CD4-positive, CD25-positive, alpha-beta regulatory T cell (primary cell): ENCODE measurements at regions not wholly inside any gene's neighbourhood (a gene's known extent, or its start where the extent isn't known, plus 50 kb on each side); places are given as distances from the start of the nearest gene placed in this dataset.

ENCODE experiments used
- ATAC-seq, 2 donors: fragments of 150-1000 bp; cut with Tn5 transposase; one replicate each; pipeline ENCODE4 v1.10.0; 2021; ENCODE audit warnings: low read depth in 2 of 2, moderate number of reproducible peaks in 2 of 2, moderate library complexity in 1 of 2
- DNase-seq, 3 donors: peaks; one replicate each; pipeline versions ENCODE4 v3.0.0 to v3.0.0-alpha.2; 2012 to 2022; ENCODE audit warnings: mixed read lengths in 1 of 3
- H3K27ac ChIP-seq: one replicate; pipeline ENCODE4 v1.7.0; 2013; ENCODE audit warnings: mild to moderate bottlenecking, low read length; ENCODE audit not compliant: insufficient read depth, poor library complexity, severe bottlenecking
- H3K27me3 ChIP-seq: one replicate; pipeline ENCODE4 v1.7.0; 2013; ENCODE audit warnings: low read length; ENCODE audit not compliant: control insufficient read depth, insufficient read depth
- H3K36me3 ChIP-seq: one replicate; pipeline ENCODE4 v1.7.0; 2013; ENCODE audit warnings: mild to moderate bottlenecking, low read length, moderate library complexity; ENCODE audit not compliant: control insufficient read depth, insufficient read depth
- H3K4me1 ChIP-seq: 2 replicates; pipeline ENCODE4 v1.7.0; 2013; ENCODE audit warnings: mild to moderate bottlenecking, low read length; ENCODE audit not compliant: insufficient read depth, control insufficient read depth, poor library complexity, severe bottlenecking
- H3K4me3 ChIP-seq: one replicate; pipeline ENCODE4 v1.7.0; 2013; ENCODE audit warnings: low read depth, mild to moderate bottlenecking, low read length, moderate library complexity
- H3K9me3 ChIP-seq, 2 experiments: 1 replicate in 1 of 2; 2 replicates in 1 of 2; pipeline ENCODE4 v1.7.0; 2013; ENCODE audit warnings: low read length in 2 of 2, mild to moderate bottlenecking in 1 of 2, moderate library complexity in 1 of 2; ENCODE audit not compliant: control insufficient read depth in 2 of 2
- H3K27ac Mint-ChIP-seq, 3 donors: one replicate each; pipeline ENCODE4 v1.8.0; 2020 to 2022; ENCODE audit warnings: mild to moderate bottlenecking in 3 of 3, mixed read lengths in 3 of 3, moderate library complexity in 2 of 3
- H3K27me3 Mint-ChIP-seq: one replicate; pipeline ENCODE4 v1.8.0; 2022; ENCODE audit warnings: mild to moderate bottlenecking, mixed read lengths
- H3K36me3 Mint-ChIP-seq: one replicate; pipeline ENCODE4 v1.8.0; 2020; ENCODE audit warnings: mixed read lengths
- H3K4me1 Mint-ChIP-seq, 4 donors: one replicate each; pipeline ENCODE4 v1.8.0; 2020 to 2022; ENCODE audit warnings: mixed read lengths in 4 of 4, mild to moderate bottlenecking in 1 of 4
- H3K4me3 Mint-ChIP-seq, 4 donors: one replicate each; pipeline ENCODE4 v1.8.0; 2020 to 2022; ENCODE audit warnings: mild to moderate bottlenecking in 4 of 4, mixed read lengths in 4 of 4, moderate library complexity in 3 of 4
- H3K9me3 Mint-ChIP-seq, 7 donors: one replicate each; pipeline ENCODE4 v1.8.0; 2020 to 2022; ENCODE audit warnings: mixed read lengths in 7 of 7, mild to moderate bottlenecking in 3 of 7, moderate library complexity in 2 of 7

GRCh38 chr3:144523396-144523795 is 551.8 kb downstream of the DIPK2A start:
- Mint-ChIP-seq H3K4me3 (no peak overlapping the region), H3K9me3 (peaks cover 0 to 2% (median 0%) of the 10 kb centered on the region in 7 donors), H3K27ac (no peak overlapping the region), H3K36me3 (no peaks in the 10 kb centered on the region), H3K27me3 (no peaks in the 10 kb centered on the region), H3K4me1 (no peaks in the 10 kb centered on the region)
- no peaks in the 10 kb centered on the region for H3K9me3 ChIP-seq
- H3K4me1 ChIP-seq: no peaks in the 10 kb centered on the region
- DNase-seq: no peak
- H3K36me3 ChIP-seq: no peaks in the 10 kb centered on the region
- no peak overlapping the region for H3K27ac ChIP-seq
- no peak for ATAC-seq
- no peaks in the 10 kb centered on the region for H3K27me3 ChIP-seq
- no peak overlapping the region for H3K4me3 ChIP-seq

- no peak overlapping the region for H3K4me3 ChIP-seq
- Mint-ChIP-seq H3K27me3 (no peaks in the 10 kb centered on the region), H3K4me3 (no peak overlapping the region), H3K27ac (no peak overlapping the region), H3K36me3 (no peaks in the 10 kb centered on the region), H3K4me1 (no peaks in the 10 kb centered on the region), H3K9me3 (peaks cover 0 to 2% (median 0%) of the 10 kb centered on the region in 7 donors)
- H3K4me1 ChIP-seq: no peaks in the 10 kb centered on the region
- DNase-seq (no peak), ATAC-seq (no peak)
- no peaks in the 10 kb centered on the region for H3K9me3 ChIP-seq
- H3K27me3 ChIP-seq: no peaks in the 10 kb centered on the region
- H3K27ac ChIP-seq: no peak overlapping the region
- no peaks in the 10 kb centered on the region for H3K36me3 ChIP-seq
These were observed 552.9 kb downstream of the DIPK2A start for GRCh38 chr3:144524531-144524930.

DNA sequence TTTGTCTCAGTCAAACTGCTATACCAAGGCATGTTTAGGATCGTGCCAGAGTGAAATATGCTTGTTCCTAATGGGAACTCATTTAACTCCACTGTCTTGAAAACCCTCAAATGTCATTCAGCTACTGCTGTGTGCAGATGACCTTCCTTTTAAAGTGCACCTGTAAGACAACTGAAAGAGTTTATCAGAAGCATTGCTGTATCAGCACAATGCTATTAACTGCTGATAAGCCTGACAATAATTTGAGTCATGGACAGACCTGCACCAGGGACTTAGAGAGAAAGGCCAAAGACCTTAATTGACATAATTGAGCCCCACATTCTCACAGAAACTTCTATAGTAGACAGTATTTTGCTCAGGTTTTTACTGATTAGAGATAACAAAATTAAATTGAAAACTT is 557.9 kb downstream of the DIPK2A start:
- no peaks in the 10 kb centered on the region for H3K27me3 ChIP-seq
- no peaks in the 10 kb centered on the region for H3K27me3 Mint-ChIP-seq
- DNase-seq: no peak
- H3K9me3 ChIP-seq: no peaks in the 10 kb centered on the region
- H3K36me3 Mint-ChIP-seq: no peaks in the 10 kb centered on the region
- no peak overlapping the region for H3K4me3 Mint-ChIP-seq
- ATAC-seq: no peak
- H3K4me3 ChIP-seq: no peak overlapping the region
- H3K4me1 Mint-ChIP-seq: no peaks in the 10 kb centered on the region
- H3K4me1 ChIP-seq: no peaks in the 10 kb centered on the region
- H3K27ac Mint-ChIP-seq: no peak overlapping the region
- H3K9me3 Mint-ChIP-seq: peaks cover 0 to 2% (median 0%) of the 10 kb centered on the region in 7 donors
- no peaks in the 10 kb centered on the region for H3K36me3 ChIP-seq
- H3K27ac ChIP-seq: no peak overlapping the region

DNA sequence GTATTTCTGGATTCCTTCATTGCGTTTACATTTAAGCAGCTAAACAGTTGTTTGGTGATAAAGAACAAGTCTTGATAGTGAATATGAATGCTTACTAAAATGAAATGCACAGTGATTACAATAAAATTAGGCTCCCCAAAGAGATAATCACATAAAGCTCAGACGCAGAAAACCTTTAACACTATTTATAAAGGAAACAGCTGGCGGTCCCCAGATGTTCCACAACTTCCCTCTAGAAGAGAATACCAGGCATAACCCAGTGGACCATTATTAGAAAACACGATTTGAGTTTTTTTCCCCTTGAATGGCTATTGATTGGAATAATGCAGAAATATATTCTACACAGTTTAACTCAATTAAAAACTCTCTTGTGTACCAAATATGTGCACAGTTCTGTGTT is 573.2 kb downstream of the DIPK2A start:
- no peaks in the 10 kb centered on the region for H3K4me1 Mint-ChIP-seq

GRCh38 chr3:144546539-144546938 is 574.9 kb downstream of the DIPK2A start:
- Histone ChIP-seq H3K9me3 (no peaks in the 10 kb centered on the region), H3K4me3 (no peak overlapping the region), H3K4me1 (no peaks in the 10 kb centered on the region), H3K36me3 (no peaks in the 10 kb centered on the region), H3K27ac (no peak overlapping the region), H3K27me3 (no peaks in the 10 kb centered on the region)
- no peak overlapping the region for H3K4me3 Mint-ChIP-seq
- H3K27me3 Mint-ChIP-seq: no peaks in the 10 kb centered on the region
- ATAC-seq (no peak), DNase-seq (no peak)
- no peak overlapping the region for H3K27ac Mint-ChIP-seq
- H3K9me3 Mint-ChIP-seq: peaks cover 0 to 2% (median 0%) of the 10 kb centered on the region in 7 donors
- H3K4me1 Mint-ChIP-seq: no peaks in the 10 kb centered on the region
- no peaks in the 10 kb centered on the region for H3K36me3 Mint-ChIP-seq

More for the DNA sequence above, 573.2 kb downstream of the DIPK2A start:
- Mint-ChIP-seq H3K9me3 (peaks cover 0 to 2% (median 0%) of the 10 kb centered on the region in 7 donors), H3K36me3 (no peaks in the 10 kb centered on the region), H3K27me3 (no peaks in the 10 kb centered on the region), H3K27ac (no peak overlapping the region), H3K4me3 (no peak overlapping the region)
- no peak for ATAC-seq
- Histone ChIP-seq H3K27ac (no peak overlapping the region), H3K27me3 (no peaks in the 10 kb centered on the region), H3K36me3 (no peaks in the 10 kb centered on the region), H3K4me1 (no peaks in the 10 kb centered on the region), H3K9me3 (no peaks in the 10 kb centered on the region), H3K4me3 (no peak overlapping the region)
- no peak for DNase-seq

GRCh38 chr3:144548346-144548745 is 576.7 kb downstream of the DIPK2A start:
- Mint-ChIP-seq H3K4me1 (no peaks in the 10 kb centered on the region), H3K36me3 (no peaks in the 10 kb centered on the region), H3K9me3 (peaks cover 0 to 2% (median 0%) of the 10 kb centered on the region in 7 donors), H3K4me3 (no peak overlapping the region), H3K27ac (no peak overlapping the region), H3K27me3 (no peaks in the 10 kb centered on the region)
- Histone ChIP-seq H3K9me3 (no peaks in the 10 kb centered on the region), H3K4me3 (no peak overlapping the region), H3K27me3 (no peaks in the 10 kb centered on the region), H3K36me3 (no peaks in the 10 kb centered on the region), H3K27ac (no peak overlapping the region), H3K4me1 (no peaks in the 10 kb centered on the region)
- no peak for DNase-seq
- ATAC-seq: no peak

DNA sequence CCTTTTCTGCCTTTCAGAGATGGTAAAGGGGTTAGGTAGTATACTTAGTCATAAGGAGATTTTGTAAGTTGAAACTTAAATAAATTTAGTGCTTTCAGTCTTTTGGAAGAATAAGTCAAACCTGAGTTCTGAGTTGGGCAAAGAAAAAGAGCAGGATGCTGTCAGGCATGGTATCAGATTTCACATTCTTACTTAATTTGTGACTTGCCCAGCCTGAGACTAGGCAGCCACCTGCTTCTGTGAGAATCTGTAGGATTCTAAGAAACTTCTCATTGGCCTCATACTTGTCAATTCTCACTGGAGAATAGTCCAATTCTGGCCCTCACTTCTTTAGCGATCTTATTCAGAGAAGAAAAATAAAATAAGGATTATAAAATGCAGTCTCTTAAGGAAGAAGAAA is 577.5 kb downstream of the DIPK2A start:
- no peaks in the 10 kb centered on the region for H3K9me3 ChIP-seq
- no peak overlapping the region for H3K4me3 Mint-ChIP-seq
- ATAC-seq (no peak), DNase-seq (no peak)
- no peaks in the 10 kb centered on the region for H3K27me3 ChIP-seq
- no peaks in the 10 kb centered on the region for H3K36me3 ChIP-seq
- no peaks in the 10 kb centered on the region for H3K4me1 Mint-ChIP-seq
- H3K9me3 Mint-ChIP-seq: no peaks in the 10 kb centered on the region
- no peaks in the 10 kb centered on the region for H3K36me3 Mint-ChIP-seq
- no peaks in the 10 kb centered on the region for H3K27me3 Mint-ChIP-seq
- no peak overlapping the region for H3K4me3 ChIP-seq
- no peak overlapping the region for H3K27ac Mint-ChIP-seq
- no peak overlapping the region for H3K27ac ChIP-seq
- H3K4me1 ChIP-seq: no peaks in the 10 kb centered on the region

GRCh38 chr3:144552346-144553057 is 580.9 kb downstream of the DIPK2A start:
- Mint-ChIP-seq H3K4me3 (no peak overlapping the region), H3K36me3 (no peaks in the 10 kb centered on the region), H3K9me3 (no peaks in the 10 kb centered on the region), H3K27me3 (no peaks in the 10 kb centered on the region), H3K27ac (no peak overlapping the region), H3K4me1 (no peaks in the 10 kb centered on the region)
- no peaks in the 10 kb centered on the region for H3K9me3 ChIP-seq
- ATAC-seq (no peak), DNase-seq (no peak)
- H3K27ac ChIP-seq: no peak overlapping the region
- H3K36me3 ChIP-seq: no peaks in the 10 kb centered on the region
- no peaks in the 10 kb centered on the region for H3K4me1 ChIP-seq
- H3K4me3 ChIP-seq: no peak overlapping the region
- H3K27me3 ChIP-seq: no peaks in the 10 kb centered on the region
